H1 (cell line): ENCODE measurements at regions not wholly inside any gene's neighbourhood (a gene's known extent, or its start where the extent isn't known, plus 50 kb on each side); places are given as distances from the start of the nearest gene placed in this dataset.

Experiments used
- CTCF ChIA-PET: fragments of 300-600 bp; sonication (Branson Sonifier 250); formaldehyde crosslinking; loops from one replicate; lab custom pipeline; 2021; ENCODE audit not compliant: partially characterized antibody; lab: Charles Lee
- POLR2A ChIA-PET: fragments of 300-600 bp; sonication (Branson Sonifier 250); formaldehyde crosslinking; loops from one replicate; lab custom pipeline; 2021; ENCODE audit warnings: inconsistent platforms; ENCODE audit not compliant: partially characterized antibody; lab: Charles Lee
- DNase-seq, 2 experiments: peaks; one replicate each; pipeline versions ENCODE4 v3.0.0 to v3.0.0-alpha.2; 2010 to 2022; ENCODE audit warnings: low spot score in 2 of 2, low read depth in 1 of 2, mixed read lengths in 1 of 2
- FAIRE-seq: peaks from 2 replicates; lab custom pipeline; 2011; peaks lifted over from hg19 to GRCh38; lab: Jason Lieb, UNC
- H2AFZ ChIP-seq: 2 replicates; pipeline ENCODE4 v1.8.1; 2012; ENCODE audit warnings: low read length, inconsistent platforms
- H2AK5ac ChIP-seq: 2 replicates; pipeline ENCODE4 v1.6.1; 2013; ENCODE audit warnings: low read depth, low read length
- H2BK120ac ChIP-seq: replicated peaks from 2 replicates; pipeline ENCODE3; 2013; ENCODE audit warnings: low read depth, low read length, inconsistent platforms
- H2BK12ac ChIP-seq: 2 replicates; pipeline ENCODE4 v1.6.1; 2013; ENCODE audit warnings: low read depth, low read length
- H2BK15ac ChIP-seq: 2 replicates; pipeline ENCODE4 v1.6.1; 2013; ENCODE audit warnings: low read length
- H2BK20ac ChIP-seq: 2 replicates; pipeline ENCODE4 v1.6.1; 2013; ENCODE audit warnings: low read length
- H2BK5ac ChIP-seq: 2 replicates; pipeline ENCODE4 v1.6.1; 2013; ENCODE audit warnings: low read depth, low read length
- H3K14ac ChIP-seq: 2 replicates; pipeline ENCODE4 v1.6.1; 2013; ENCODE audit warnings: inconsistent platforms; ENCODE audit not compliant: insufficient read length
- H3K18ac ChIP-seq: 2 replicates; pipeline ENCODE4 v1.6.1; 2013; ENCODE audit warnings: low read length; ENCODE audit errors: extremely low read depth
- H3K23ac ChIP-seq: 2 replicates; pipeline ENCODE4 v1.6.1; 2013; ENCODE audit warnings: inconsistent platforms; ENCODE audit not compliant: insufficient read length
- H3K23me2 ChIP-seq: 2 replicates; pipeline ENCODE4 v1.6.1; 2013; ENCODE audit warnings: low read depth, low read length
- H3K27ac ChIP-seq: 2 replicates; pipeline ENCODE4 v1.6.1; 2011; ENCODE audit warnings: low read depth, low read length, inconsistent platforms
- H3K27me3 ChIP-seq, 4 experiments: replicated peaks in 1 of 4; 1 replicate in 1 of 4; 2 replicates in 3 of 4; pipeline versions ENCODE4 v1.6.1 to v1.8.1; 2011 to 2013; ENCODE audit warnings: low read length in 3 of 4, mild to moderate bottlenecking in 3 of 4, inconsistent platforms in 2 of 4, mixed read lengths in 2 of 4, moderate library complexity in 1 of 4; ENCODE audit not compliant: control insufficient read depth in 3 of 4, insufficient read depth in 3 of 4; ENCODE audit errors: extremely low read depth in 1 of 4
- H3K36me3 ChIP-seq, 4 experiments: 2 replicates each; pipeline versions ENCODE4 v1.6.1 to v1.8.1; 2011 to 2013; ENCODE audit warnings: mild to moderate bottlenecking in 4 of 4, low read length in 3 of 4, moderate library complexity in 2 of 4, control low read depth in 1 of 4, inconsistent platforms in 1 of 4; ENCODE audit not compliant: insufficient read depth in 4 of 4, control insufficient read depth in 2 of 4
- H3K4ac ChIP-seq: replicated peaks from 2 replicates; pipeline ENCODE3; 2013; ENCODE audit warnings: low read length, low read depth, mixed read lengths, inconsistent platforms; ENCODE audit not compliant: insufficient read length
- H3K4me1 ChIP-seq, 4 experiments: replicated peaks in 1 of 4; 1 replicate in 1 of 4; 2 replicates in 3 of 4; pipeline versions ENCODE4 v1.6.1 to v1.8.1; 2011 to 2013; ENCODE audit warnings: low read length in 3 of 4, inconsistent platforms in 2 of 4, mixed read lengths in 1 of 4; ENCODE audit not compliant: insufficient read depth in 4 of 4, control insufficient read depth in 3 of 4
- H3K4me2 ChIP-seq, 2 experiments: 2 replicates each; pipeline versions ENCODE4 v1.6.1 to v1.8.1; 2011 to 2013; ENCODE audit warnings: low read depth in 2 of 2, low read length in 2 of 2, control low read depth in 1 of 2, inconsistent platforms in 1 of 2, mild to moderate bottlenecking in 1 of 2; ENCODE audit not compliant: insufficient read depth in 1 of 2
- H3K4me3 ChIP-seq, 4 experiments: fragments of 200-600, 300-600 bp in 1 of 4; sonication (generic), shearing (Covaris generic), sonication (Bioruptor Twin) in 1 of 4; 2 replicates each; pipeline versions ENCODE4 v1.5.1 to v1.8.1; 2011 to 2016; ENCODE audit warnings: low read length in 4 of 4, low read depth in 3 of 4, control low read depth in 2 of 4, inconsistent platforms in 2 of 4, mild to moderate bottlenecking in 2 of 4, mixed read lengths in 1 of 4, moderate library complexity in 1 of 4; ENCODE audit not compliant: insufficient read depth in 2 of 4; ENCODE audit errors: extremely low read depth in 1 of 4
- H3K56ac ChIP-seq: replicated peaks from 2 replicates; pipeline ENCODE3; 2013; ENCODE audit warnings: low read depth, mild to moderate bottlenecking, mixed read lengths, low read length, inconsistent platforms; ENCODE audit not compliant: insufficient read length
- H3K79me1 ChIP-seq: 2 replicates; pipeline ENCODE4 v1.6.1; 2013; ENCODE audit warnings: low read depth, low read length, control low read depth
- H3K79me2 ChIP-seq, 2 experiments: 2 replicates each; pipeline versions ENCODE4 v1.6.1 to v1.8.1; 2012 to 2013; ENCODE audit warnings: low read length in 2 of 2, mild to moderate bottlenecking in 2 of 2, inconsistent platforms in 1 of 2; ENCODE audit not compliant: insufficient read depth in 2 of 2, control insufficient read depth in 1 of 2
- H3K9ac ChIP-seq, 4 experiments: replicated peaks in 1 of 4; 1 replicate in 1 of 4; 2 replicates in 3 of 4; pipeline versions ENCODE4 v1.6.1 to v1.8.1; 2011 to 2013; ENCODE audit warnings: low read depth in 3 of 4, low read length in 3 of 4, control low read depth in 2 of 4, mild to moderate bottlenecking in 2 of 4, moderate library complexity in 2 of 4, inconsistent platforms in 1 of 4; ENCODE audit errors: extremely low read depth in 1 of 4
- H3K9me3 ChIP-seq, 2 experiments: 2 replicates each; pipeline versions ENCODE4 v1.6.1 to v1.8.1; 2012 to 2013; ENCODE audit warnings: mild to moderate bottlenecking in 2 of 2, moderate library complexity in 2 of 2, control low read depth in 1 of 2, inconsistent platforms in 1 of 2, low read depth in 1 of 2, low read length in 1 of 2, mixed read lengths in 1 of 2; ENCODE audit not compliant: insufficient read depth in 2 of 2
- H4K20me1 ChIP-seq, 2 experiments: replicated peaks in 1 of 2; 2 replicates each; pipeline versions ENCODE3 to v1.8.1; 2011 to 2013; ENCODE audit warnings: inconsistent platforms in 2 of 2, low read length in 2 of 2, mild to moderate bottlenecking in 1 of 2; ENCODE audit not compliant: insufficient read depth in 2 of 2, control insufficient read depth in 1 of 2
- H4K5ac ChIP-seq: 2 replicates; pipeline ENCODE4 v1.6.1; 2013; ENCODE audit warnings: low read length, low read depth, mixed read lengths, inconsistent platforms; ENCODE audit not compliant: insufficient read length
- H4K8ac ChIP-seq: 2 replicates; pipeline ENCODE4 v1.8.0; 2013; ENCODE audit warnings: mild to moderate bottlenecking, moderate library complexity, low read length, inconsistent platforms; ENCODE audit not compliant: insufficient read depth; ENCODE audit errors: extremely low read depth
- H4K91ac ChIP-seq: replicated peaks from 2 replicates; pipeline ENCODE3; 2013; ENCODE audit warnings: low read length, mixed read lengths, inconsistent platforms; ENCODE audit not compliant: insufficient read length
- CREB1 ChIP-seq: IDR thresholded peaks from 2 replicates; pipeline ENCODE4 v1.6.1; 2012; ENCODE audit warnings: inconsistent platforms
- CTBP2 ChIP-seq: IDR thresholded peaks from 2 replicates; pipeline ENCODE4 v1.7.0; 2011; ENCODE audit warnings: borderline replicate concordance, mild to moderate bottlenecking, moderate library complexity, mixed read lengths, low read length; ENCODE audit not compliant: insufficient read depth, insufficient read length
- EGR1 ChIP-seq: IDR thresholded peaks from 2 replicates; pipeline ENCODE4 v1.6.1; 2011; ENCODE audit warnings: low read depth, low read length, borderline replicate concordance
- EP300 ChIP-seq, 2 experiments: IDR thresholded peaks; 1 replicate in 1 of 2; 2 replicates in 1 of 2; pipeline ENCODE4 v1.6.1; 2011 to 2012; ENCODE audit warnings: low read depth in 2 of 2, low read length in 2 of 2, mild to moderate bottlenecking in 2 of 2, borderline replicate concordance in 1 of 2, inconsistent platforms in 1 of 2, moderate library complexity in 1 of 2
- EZH2 ChIP-seq: fragments of 200-600 bp; sonication (generic); IDR thresholded peaks from 2 replicates; pipeline ENCODE4 v1.7.1; 2012; ENCODE audit warnings: low read depth, mild to moderate bottlenecking, moderate library complexity, low read length, inconsistent platforms; ENCODE audit not compliant: severe bottlenecking
- KDM1A ChIP-seq: fragments of 200-600, 300-600 bp; sonication (generic); IDR thresholded peaks from 2 replicates; pipeline ENCODE4 v1.7.1; 2016; ENCODE audit warnings: mild to moderate bottlenecking, low read length, borderline replicate concordance
- PHF8 ChIP-seq: fragments of 200-600 bp; sonication (generic); conservative IDR thresholded peaks from 2 replicates; pipeline ENCODE4 v1.7.1; 2012; ENCODE audit warnings: low read depth, mild to moderate bottlenecking, inconsistent platforms, low read length, moderate library complexity
- POU5F1 ChIP-seq: IDR thresholded peaks from 2 replicates; pipeline ENCODE4 v1.6.1; 2011; ENCODE audit warnings: low read depth, mild to moderate bottlenecking, low read length, moderate library complexity
- RXRA ChIP-seq: IDR thresholded peaks from 2 replicates; pipeline ENCODE4 v1.6.1; 2011; ENCODE audit warnings: low read depth, mild to moderate bottlenecking, low read length, moderate library complexity; ENCODE audit not compliant: insufficient read depth
- SAP30 ChIP-seq: fragments of 300-600 bp; sonication (generic); IDR thresholded peaks from 2 replicates; pipeline ENCODE4 v1.7.1; 2012; ENCODE audit warnings: low read length, moderate library complexity, mild to moderate bottlenecking, inconsistent platforms; ENCODE audit not compliant: insufficient read depth, insufficient replicate concordance
- SIX5 ChIP-seq: IDR thresholded peaks from 2 replicates; pipeline ENCODE4 v1.6.1; 2011; ENCODE audit warnings: mild to moderate bottlenecking, low read depth, low read length
- SP1 ChIP-seq: IDR thresholded peaks from 2 replicates; pipeline ENCODE4 v1.6.1; 2011; ENCODE audit warnings: low read depth, low read length
- SP4 ChIP-seq: IDR thresholded peaks from 2 replicates; pipeline ENCODE4 v1.6.1; 2012; ENCODE audit warnings: low read length, inconsistent platforms
- SUZ12 ChIP-seq: fragments of 200-600 bp; sonication (generic); IDR thresholded peaks from 2 replicates; pipeline ENCODE4 v1.6.1; 2012; ENCODE audit warnings: mild to moderate bottlenecking, inconsistent platforms, low read length, moderate library complexity, mixed read lengths
- TCF12 ChIP-seq: IDR thresholded peaks from 2 replicates; pipeline ENCODE4 v1.6.1; 2011; ENCODE audit warnings: low read depth, mild to moderate bottlenecking, low read length
- TEAD4 ChIP-seq: IDR thresholded peaks from 2 replicates; pipeline ENCODE4 v1.6.1; 2012; ENCODE audit warnings: low read depth, low read length, inconsistent platforms, mixed read lengths
- WGBS, 2 experiments: shearing (Covaris generic) in 1 of 2; methylation state at CpG; one replicate each; pipeline versions ENCODE4 v1.1.6 to v1.1.7; 2013 to 2015; ENCODE audit warnings: low lambda C conversion rate in 2 of 2, mixed read lengths in 2 of 2, inconsistent platforms in 1 of 2, low coverage in 1 of 2, missing lambda C conversion rate in 1 of 2; ENCODE audit not compliant: insufficient replicate concordance in 2 of 2, insufficient coverage in 1 of 2, insufficient read length in 1 of 2; ENCODE audit errors: extremely low coverage in 1 of 2, missing lambda C conversion rate in 1 of 2; 5-methylcytosine and 5-hydroxymethylcytosine counted together

- Histone ChIP-seq H4K5ac (no peak overlapping the region), H4K91ac (no peak overlapping the region), H2BK12ac (peak overlapping the region; percentile 62; the same call in 1 of the 2 replicates), H2BK20ac (no peak overlapping the region), H3K23ac (no peak overlapping the region), H3K79me2 (no peaks in the 10 kb centered on the region), H3K27ac (no peak overlapping the region), H3K18ac (no peak overlapping the region), H3K4me3 (no peak overlapping the region), H3K14ac (no peak overlapping the region), H3K4me1 (peaks cover 0 to 6% (median 4%) of the 10 kb centered on the region in 4 experiments; a peak in 4 of 7 replicates), H2AK5ac (no peak overlapping the region), H4K8ac (no peak overlapping the region), H2BK5ac (no peak overlapping the region), H3K23me2 (no peaks in the 10 kb centered on the region), H3K79me1 (no peaks in the 10 kb centered on the region), H3K36me3 (no peaks in the 10 kb centered on the region), H3K56ac (no peak overlapping the region), H3K27me3 (no peaks in the 10 kb centered on the region), H4K20me1 (no peaks in the 10 kb centered on the region), H3K9me3 (no peaks in the 10 kb centered on the region), H3K9ac (no peak overlapping the region), H2BK15ac (no peak overlapping the region), H3K4me2 (no peak overlapping the region), H2AFZ (no peak overlapping the region), H2BK120ac (no peak overlapping the region), H3K4ac (no peak overlapping the region)
- POLR2A ChIA-PET: no interaction called here
- 83% methylated on average over 1 of the region's 1 CpG; no CpG with 5 or more reads in 1 of the 2 experiments for WGBS, 2 experiments
- no peak for DNase-seq
- FAIRE-seq: no peak
- CTCF ChIA-PET: interaction anchor here (0.6 to 2.5 kb wide), 10 partner anchors 9 to 173 kb away, joined by 3 to 13 read pairs (median 3); no protein-coding TSS in a partner anchor
- TF ChIP-seq CTBP2 (no peak), RXRA (no peak), CREB1 (no peak), SP4 (no peak), SP1 (no peak), KDM1A (no peak), TCF12 (no peak), EGR1 (no peak), EP300 (IDR thresholded peaks at IDR 0.05; ENCODE audit: borderline replicate concordance in 1 of 2, low read depth in 2 of 2, low read length in 2 of 2) (no peak), PHF8 (no peak), SUZ12 (no peak), EZH2 (no peak), TEAD4 (no peak), SAP30 (no peak), SIX5 (no peak), POU5F1 (no peak)
These were observed 70.6 kb upstream of the L3MBTL3 start for GRCh38 chr6:129947797-129948196.
